WI38 (cell line): ENCODE measurements at regions not wholly inside any gene's neighbourhood (a gene's known extent, or its start where the extent isn't known, plus 50 kb on each side); places are given as distances from the start of the nearest gene placed in this dataset.

Source experiments
- H3K4me3 ChIP-seq: 2 replicates; pipeline ENCODE4 v1.5.1; 2011; ENCODE audit warnings: low read depth, mild to moderate bottlenecking, control low read depth, low read length
- CTCF ChIP-seq: IDR thresholded peaks from 2 replicates; pipeline ENCODE4 v1.5.1; 2012; ENCODE audit warnings: low read depth, mild to moderate bottlenecking, control low read depth, low read length

GRCh38 chr22:49663823-49664222, 163.8 kb downstream of the BRD1 start:
- no peak for TF ChIP-seq CTCF
- no peak overlapping the region for H3K4me3 ChIP-seq

- H3K4me3 ChIP-seq, result no peak overlapping the region
- no peak for TF ChIP-seq CTCF
These were observed 164.4 kb downstream of the BRD1 start for GRCh38 chr22:49663311-49663711.

GRCh38 chr22:49662681-49663080, 165.0 kb downstream of the BRD1 start:
- no peak overlapping the region for H3K4me3 ChIP-seq
- TF ChIP-seq CTCF, result no peak

- TF ChIP-seq CTCF, result no peak
- no peak overlapping the region for H3K4me3 ChIP-seq
These were observed 166.6 kb downstream of the BRD1 start for GRCh38 chr22:49660794-49661781.

GRCh38 chr22:49660321-49660720, 167.4 kb downstream of the BRD1 start:
- no peak for TF ChIP-seq CTCF
- no peak overlapping the region for H3K4me3 ChIP-seq

GRCh38 chr22:49659924-49660315, 167.8 kb downstream of the BRD1 start:
- H3K4me3 ChIP-seq, result no peak overlapping the region
- no peak for TF ChIP-seq CTCF

- H3K4me3 ChIP-seq, result no peak overlapping the region
- no peak for TF ChIP-seq CTCF
These were observed 168.3 kb downstream of the BRD1 start for GRCh38 chr22:49659281-49659923.
